ENCODE measurements at regions not wholly inside any gene's neighbourhood (a gene's known extent, or its start where the extent isn't known, plus 50 kb on each side); places are given as distances from the start of the nearest gene placed in this dataset.

- H3K36me3 ChIP-seq (ENCODE audit: control insufficient read depth, insufficient read depth, low read length): peaks cover 41% of the 10 kb centered on the region
- no peak overlapping the region for H3K27ac ChIP-seq (ENCODE audit: low read length)
- peak; percentile 44 for DNase-seq
- H3K9me3 ChIP-seq (replicated peaks; ENCODE audit: control insufficient read depth, low read depth, low read length): no peaks in the 10 kb centered on the region
- peaks cover 9% of the 10 kb centered on the region for H3K4me1 ChIP-seq (ENCODE audit: control insufficient read depth, insufficient read depth, low read length)
- no peak overlapping the region for H3K4me3 ChIP-seq (ENCODE audit: low read length)
- 58% methylated on average over 5 of the region's 8 CpGs for WGBS (ENCODE audit: insufficient coverage)
- H3K27me3 ChIP-seq (ENCODE audit: control insufficient read depth, insufficient read depth, low read length): no peaks in the 10 kb centered on the region
Observed at GRCh38 chr2:74079522-74080341, 68.0 kb downstream of the BOLA3 start.

- Histone ChIP-seq H3K9me3 (replicated peaks; ENCODE audit: control insufficient read depth, low read depth, low read length) (no peaks in the 10 kb centered on the region), H3K27me3 (ENCODE audit: control insufficient read depth, insufficient read depth, low read length) (no peaks in the 10 kb centered on the region), H3K4me1 (ENCODE audit: control insufficient read depth, insufficient read depth, low read length) (peaks cover 9% of the 10 kb centered on the region), H3K27ac (ENCODE audit: low read length) (no peak overlapping the region), H3K4me3 (ENCODE audit: low read length) (no peak overlapping the region), H3K36me3 (ENCODE audit: control insufficient read depth, insufficient read depth, low read length) (peaks cover 41% of the 10 kb centered on the region)
- 35% methylated on average over 5 of the region's 10 CpGs for WGBS (ENCODE audit: insufficient coverage)
- DNase-seq: peak; percentile 45
Observed at GRCh38 chr2:74080346-74080745, 67.4 kb downstream of the BOLA3 start.

- WGBS (ENCODE audit: insufficient coverage): 94% methylated on average over 11 of the region's 12 CpGs
- peaks cover 41% of the 10 kb centered on the region for H3K36me3 ChIP-seq (ENCODE audit: control insufficient read depth, insufficient read depth, low read length)
- DNase-seq: no peak
Observed at GRCh38 chr2:74081030-74081762, 66.5 kb downstream of the BOLA3 start.

GRCh38 chr2:74081763-74082110 is 66.0 kb downstream of the BOLA3 start:
- no peak for DNase-seq
- Histone ChIP-seq H3K36me3 (ENCODE audit: control insufficient read depth, insufficient read depth, low read length) (peaks cover 41% of the 10 kb centered on the region), H3K4me3 (ENCODE audit: low read length) (no peak overlapping the region), H3K27ac (ENCODE audit: low read length) (no peak overlapping the region), H3K4me1 (ENCODE audit: control insufficient read depth, insufficient read depth, low read length) (peaks cover 6% of the 10 kb centered on the region), H3K9me3 (replicated peaks; ENCODE audit: control insufficient read depth, low read depth, low read length) (no peaks in the 10 kb centered on the region), H3K27me3 (ENCODE audit: control insufficient read depth, insufficient read depth, low read length) (no peaks in the 10 kb centered on the region)
- WGBS (ENCODE audit: insufficient coverage): 100% methylated on average over 1 of the region's 2 CpGs

More at GRCh38 chr2:74081030-74081762, 66.5 kb downstream of the BOLA3 start:
- peaks cover 6% of the 10 kb centered on the region for H3K4me1 ChIP-seq (ENCODE audit: control insufficient read depth, insufficient read depth, low read length)
- H3K27me3 ChIP-seq (ENCODE audit: control insufficient read depth, insufficient read depth, low read length): no peaks in the 10 kb centered on the region
- no peak overlapping the region for H3K27ac ChIP-seq (ENCODE audit: low read length)
- H3K9me3 ChIP-seq (replicated peaks; ENCODE audit: control insufficient read depth, low read depth, low read length): no peaks in the 10 kb centered on the region
- no peak overlapping the region for H3K4me3 ChIP-seq (ENCODE audit: low read length)

- no peak overlapping the region for H3K4me3 ChIP-seq (ENCODE audit: low read length)
- DNase-seq: no peak
- H3K9me3 ChIP-seq (replicated peaks; ENCODE audit: control insufficient read depth, low read depth, low read length): no peaks in the 10 kb centered on the region
- H3K27ac ChIP-seq (ENCODE audit: low read length): no peak overlapping the region
- H3K36me3 ChIP-seq (ENCODE audit: control insufficient read depth, insufficient read depth, low read length): peaks cover 53% of the 10 kb centered on the region
- WGBS (ENCODE audit: insufficient coverage): 90% methylated on average over 7 of the region's 11 CpGs
- peaks cover 6% of the 10 kb centered on the region for H3K4me1 ChIP-seq (ENCODE audit: control insufficient read depth, insufficient read depth, low read length)
- H3K27me3 ChIP-seq (ENCODE audit: control insufficient read depth, insufficient read depth, low read length): no peaks in the 10 kb centered on the region
Observed at GRCh38 chr2:74083750-74084149, 64.0 kb downstream of the BOLA3 start.
